Activated CD4-positive, alpha-beta T cell treated with anti-CD3 and anti-CD28 coated beads, Interleukin-2, amount 50 U/mL, for 48 hours (primary cell): ENCODE measurements at regions not wholly inside any gene's neighbourhood (a gene's known extent, or its start where the extent isn't known, plus 50 kb on each side); places are given as distances from the start of the nearest gene placed in this dataset.

Source experiments
- DNase-seq, 2 experiments: peaks; one replicate each; pipeline ENCODE4 v3.0.0-alpha.2; 2020

DNA sequence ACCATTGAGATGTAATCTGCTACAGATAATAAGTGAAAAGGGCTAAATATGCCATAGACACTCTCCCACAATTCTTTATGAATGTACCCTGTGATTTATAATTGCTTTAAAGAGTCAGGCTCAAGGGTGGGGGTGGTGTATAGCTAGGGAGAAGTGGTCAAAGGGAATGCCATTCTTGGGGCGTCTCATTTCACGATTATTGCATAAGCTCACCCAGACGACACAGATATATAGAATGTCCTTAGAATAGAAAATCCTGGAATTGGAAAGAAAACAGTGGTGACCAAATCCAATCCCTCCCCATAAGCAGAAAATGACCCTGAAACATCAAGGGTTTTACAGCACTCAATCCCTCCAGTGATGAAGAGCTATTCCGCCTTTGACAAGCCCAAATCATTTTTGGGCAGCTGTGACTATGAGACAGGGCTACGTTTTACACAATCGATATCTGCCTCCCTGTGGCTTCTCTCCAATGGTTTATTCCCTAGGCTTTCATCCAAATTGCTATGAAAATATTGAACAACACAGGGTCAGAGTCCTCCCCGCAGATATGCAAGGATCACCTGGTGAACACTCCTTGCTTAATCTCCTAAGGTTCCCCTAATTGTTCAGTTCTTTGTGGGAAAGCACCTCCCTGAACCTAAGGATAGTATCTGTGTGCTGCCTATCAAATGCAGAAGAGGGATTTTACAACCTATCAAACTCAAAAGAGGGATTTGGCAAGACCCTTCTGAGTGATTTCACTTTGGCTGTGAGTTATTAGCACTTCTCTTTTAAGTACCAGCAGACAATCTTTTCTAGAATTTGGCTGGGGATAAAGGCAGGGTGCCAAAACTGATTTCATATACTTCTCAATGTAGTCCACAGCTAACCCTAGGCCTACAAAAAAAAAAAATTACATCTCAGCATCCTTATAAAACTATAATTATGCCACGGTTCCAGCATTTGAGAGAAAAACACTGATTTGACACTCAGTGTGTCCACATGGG, 144.9 kb upstream of the CDH6 start:
- no peak for DNase-seq

DNA sequence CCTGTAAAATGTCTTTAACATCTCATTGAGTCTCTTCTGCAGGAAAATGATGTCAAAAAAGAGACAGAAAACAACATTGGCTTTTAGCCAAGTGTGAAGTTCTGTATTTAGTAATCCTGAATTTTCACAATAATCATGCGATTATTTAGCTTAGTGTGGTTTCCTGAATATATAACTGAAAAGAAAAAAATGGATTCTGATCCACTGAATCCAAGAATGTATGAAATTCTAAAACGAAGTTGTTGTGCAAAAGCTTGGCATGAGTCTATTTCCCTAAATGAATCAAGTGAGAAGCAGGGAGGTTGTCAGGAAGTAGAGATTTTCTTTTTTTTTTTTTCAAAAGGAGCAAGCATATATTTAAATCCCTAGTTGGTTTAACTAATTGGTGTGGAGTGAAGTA, 145.9 kb upstream of the CDH6 start:
- DNase-seq: no peak

DNA sequence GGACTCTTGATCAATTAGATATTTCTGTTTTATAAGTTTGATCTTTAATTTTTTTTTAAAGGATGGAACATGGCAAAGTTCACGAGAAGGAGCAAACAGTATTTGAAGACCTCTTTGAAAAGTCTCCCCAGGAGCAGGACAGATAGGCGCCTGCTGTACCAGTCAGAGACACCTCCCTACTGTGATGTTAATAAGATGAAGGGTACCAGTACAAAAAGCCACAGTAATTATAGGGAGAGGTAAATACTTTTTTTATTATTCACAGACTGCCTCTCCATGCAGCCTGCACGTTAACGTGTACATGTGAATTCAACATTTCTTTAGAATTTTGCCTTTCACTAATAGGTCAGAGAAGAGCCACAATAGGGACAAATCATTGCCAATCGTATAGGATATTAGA, 146.5 kb upstream of the CDH6 start:
- DNase-seq: no peak

DNA sequence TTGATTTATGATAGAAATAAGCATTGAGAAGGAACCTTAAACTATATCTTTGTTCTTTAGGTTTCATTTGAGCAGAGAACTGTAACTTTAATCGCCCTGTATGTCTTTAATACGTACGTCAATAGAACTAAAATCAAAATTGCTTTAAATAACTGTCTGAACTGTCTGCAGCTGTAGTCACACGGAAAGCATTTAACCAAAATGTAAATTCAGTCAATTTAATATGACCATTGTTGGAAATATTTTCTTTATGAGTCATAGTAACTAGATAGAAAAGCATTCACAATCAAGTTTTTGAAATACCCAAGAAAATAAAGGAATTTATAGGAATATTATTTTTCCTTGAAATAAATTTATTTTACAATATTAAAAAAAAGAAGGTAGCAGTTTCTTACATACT, 157.1 kb upstream of the CDH6 start:
- no peak for DNase-seq

DNA sequence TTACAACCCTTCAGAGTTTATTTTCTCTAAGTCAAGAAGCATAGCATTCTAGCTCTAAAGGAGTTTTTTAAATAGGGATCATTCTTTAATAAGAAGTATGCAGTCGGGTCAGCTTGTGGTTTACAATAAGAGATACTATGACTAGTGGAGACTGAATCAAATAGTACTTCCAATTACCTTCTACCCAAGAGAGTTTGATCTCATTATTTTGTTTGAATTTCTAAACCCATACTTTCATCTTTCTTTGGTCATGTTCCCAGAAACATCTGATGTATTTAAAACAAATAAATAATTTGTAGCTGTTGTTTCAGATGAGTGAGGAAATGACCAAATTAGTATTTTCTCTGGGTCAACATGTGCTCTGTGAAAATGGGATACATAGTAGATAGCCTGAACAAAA, 160.2 kb upstream of the CDH6 start:
- DNase-seq: no peak

DNA sequence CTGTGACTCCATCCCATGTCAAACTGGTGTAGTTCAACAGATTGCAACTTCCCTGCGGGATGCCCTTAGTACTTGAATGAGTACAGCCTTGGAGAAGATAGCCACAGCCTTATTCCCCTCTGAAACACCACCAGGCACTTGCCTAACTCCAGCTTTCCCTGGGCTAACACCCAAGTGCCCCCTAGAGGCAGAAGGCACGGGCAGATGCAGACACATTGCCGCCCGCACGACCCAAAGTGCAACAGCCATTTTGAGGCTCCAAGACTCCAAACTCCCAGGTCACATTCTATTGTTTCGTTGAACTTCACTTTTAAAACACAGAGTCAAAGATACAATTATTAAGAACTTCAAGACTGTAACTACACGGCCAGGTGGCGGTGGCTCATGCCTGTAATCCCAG, 163.6 kb upstream of the CDH6 start:
- DNase-seq: no peak

DNA sequence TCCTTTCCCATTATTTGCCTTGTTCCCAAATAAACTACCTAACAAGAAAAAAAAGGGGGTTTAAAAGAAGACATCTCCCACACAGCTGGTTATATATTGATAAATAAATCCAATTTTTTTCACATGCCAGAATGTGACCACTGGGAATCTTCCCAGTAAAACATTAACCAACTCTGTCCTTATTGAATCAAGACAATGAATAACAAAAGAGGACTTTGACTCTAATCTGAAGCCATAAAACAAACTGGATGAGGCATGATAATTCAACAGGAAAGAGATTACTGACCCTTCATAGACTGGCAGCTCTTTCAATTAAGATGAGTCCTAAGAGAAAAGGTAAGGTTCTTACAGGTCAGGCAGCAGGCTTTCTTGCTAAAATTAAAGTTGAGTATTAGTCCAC, 165.8 kb upstream of the CDH6 start:
- no peak for DNase-seq

DNA sequence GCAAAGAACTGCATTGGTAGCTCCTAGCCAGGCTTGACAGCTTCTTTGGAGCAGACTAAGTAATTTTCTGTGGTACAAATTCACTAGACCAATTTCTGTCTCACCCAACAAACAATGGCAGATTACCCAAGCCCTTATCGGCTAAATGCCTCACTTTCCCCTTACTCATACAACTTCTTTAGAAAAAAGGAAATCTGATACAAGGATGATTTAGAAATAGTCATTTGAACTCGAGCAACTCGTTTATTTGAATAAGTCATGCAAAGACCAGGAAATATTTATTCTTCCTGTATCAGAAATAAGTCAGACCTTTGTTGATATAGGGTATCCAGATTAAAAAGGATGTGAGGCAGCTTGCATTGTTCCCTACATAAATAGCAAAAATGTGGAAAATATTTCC, 170.4 kb upstream of the CDH6 start:
- DNase-seq: no peak

DNA sequence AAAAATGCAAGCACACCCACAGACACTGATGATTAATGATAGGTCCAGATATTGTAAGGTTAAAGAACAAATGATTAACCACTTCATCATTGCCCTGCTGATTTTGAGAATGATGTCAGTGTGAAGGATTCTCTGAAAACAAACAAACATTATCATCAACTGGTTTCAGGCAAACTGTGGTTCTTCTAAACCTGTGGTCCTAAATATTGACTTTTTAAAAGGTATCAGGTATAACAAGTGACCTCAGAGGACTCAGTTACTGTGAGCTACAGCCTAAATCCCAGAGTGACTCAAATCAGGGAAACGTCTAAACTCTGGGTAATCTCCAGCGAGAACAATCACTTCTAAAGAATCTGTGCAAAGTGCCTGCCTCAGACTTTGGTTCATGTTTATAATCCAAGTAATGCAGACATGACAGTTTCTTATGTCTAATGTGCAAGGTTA, 172.3 kb upstream of the CDH6 start:
- DNase-seq: no peak

DNA sequence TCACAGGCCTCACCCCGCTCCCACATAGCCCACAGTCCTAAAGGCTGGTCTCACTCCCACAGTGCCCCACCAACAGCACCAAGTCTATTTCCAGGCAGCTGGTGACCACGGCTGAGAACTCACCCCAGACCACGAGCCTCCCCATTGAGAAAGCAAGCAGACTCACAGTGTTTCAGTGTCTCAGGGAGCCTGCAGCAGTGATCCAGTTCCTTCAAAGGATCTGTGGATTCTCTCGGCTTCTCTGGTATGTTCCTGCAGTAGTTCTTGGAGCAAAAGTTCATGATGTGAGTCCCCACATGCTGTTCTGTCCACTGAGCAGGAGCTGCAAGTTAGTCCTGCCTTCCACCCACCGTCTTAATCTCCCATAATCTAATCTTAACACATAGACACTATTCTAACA, 185.3 kb upstream of the CDH6 start:
- DNase-seq: no peak

DNA sequence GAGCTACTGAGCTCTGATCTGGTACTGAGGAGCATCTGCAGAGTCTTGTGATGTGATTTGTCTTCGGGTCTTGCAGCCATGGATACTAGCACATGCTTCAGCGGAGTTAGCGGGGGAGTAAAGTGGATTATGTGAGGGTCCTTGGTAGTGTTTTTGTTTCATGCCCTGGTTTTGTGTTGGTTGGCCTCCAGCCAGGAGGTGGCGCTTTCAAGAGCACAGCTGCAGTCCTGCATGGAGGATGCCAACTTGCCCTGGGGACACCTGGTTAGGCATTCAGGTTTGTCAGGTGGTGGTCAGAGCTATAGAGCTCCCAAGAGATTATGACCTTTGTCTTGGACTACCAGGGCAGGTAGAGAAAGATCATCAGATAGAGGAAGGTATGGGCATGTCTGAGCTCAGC, 185.8 kb upstream of the CDH6 start:
- DNase-seq: no peak

DNA sequence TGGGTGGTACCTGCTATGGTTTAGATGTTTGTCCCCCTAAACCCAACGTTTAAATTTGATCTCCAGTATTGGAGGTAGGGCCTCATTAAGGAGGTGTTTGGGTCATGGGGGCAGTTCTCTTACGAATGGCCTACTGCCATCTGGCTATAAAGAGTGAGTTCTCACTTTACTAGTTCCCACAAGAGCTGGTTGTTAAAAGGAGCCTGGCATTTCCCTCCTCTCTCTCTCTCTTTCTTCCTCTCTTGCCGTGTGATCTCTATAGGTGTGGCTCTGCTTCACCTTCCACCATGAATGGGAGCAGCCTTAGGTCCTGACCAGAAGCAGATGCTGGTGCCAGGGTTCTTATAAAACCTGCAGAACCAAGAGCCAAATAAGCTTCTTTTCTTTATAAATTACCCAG, 193.2 kb upstream of the CDH6 start:
- DNase-seq: no peak

DNA sequence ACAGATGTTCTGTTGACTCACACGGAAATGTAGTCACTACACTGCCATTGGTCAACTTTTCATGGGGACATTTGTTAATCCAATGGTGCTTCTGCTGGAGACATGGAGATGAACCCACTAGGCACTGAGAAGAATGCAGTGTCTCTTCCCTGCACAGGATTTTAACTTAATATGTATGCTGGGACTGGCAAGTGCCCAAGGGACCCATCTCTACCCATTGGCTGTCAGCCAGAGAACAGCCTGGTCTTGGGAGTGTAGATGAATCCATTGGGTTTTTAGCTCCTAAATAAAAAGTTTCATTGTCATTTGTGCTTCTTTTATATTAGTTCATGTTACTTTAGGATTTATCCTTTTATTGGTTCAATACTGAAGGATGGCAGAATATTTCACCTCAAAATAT, 195.8 kb upstream of the CDH6 start:
- no peak for DNase-seq

DNA sequence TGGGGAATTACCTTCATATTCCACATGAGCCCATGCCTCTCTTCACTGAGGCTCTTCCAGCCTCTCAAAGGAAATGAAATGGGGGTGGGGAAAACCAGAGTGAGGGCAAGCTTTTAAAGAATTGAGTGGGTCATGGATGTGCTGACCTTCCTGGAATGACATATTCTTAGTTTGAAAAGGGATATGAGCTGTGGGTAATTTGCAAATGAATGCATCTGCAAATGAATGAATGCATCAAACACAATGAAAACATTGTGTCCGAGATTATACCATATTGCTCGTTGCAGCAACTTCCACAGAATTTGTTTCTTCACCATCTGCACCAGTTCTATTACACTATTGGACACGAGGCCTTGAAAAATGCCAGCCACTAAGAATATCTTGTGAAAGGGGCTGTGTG, 198.6 kb upstream of the CDH6 start:
- DNase-seq: no peak

DNA sequence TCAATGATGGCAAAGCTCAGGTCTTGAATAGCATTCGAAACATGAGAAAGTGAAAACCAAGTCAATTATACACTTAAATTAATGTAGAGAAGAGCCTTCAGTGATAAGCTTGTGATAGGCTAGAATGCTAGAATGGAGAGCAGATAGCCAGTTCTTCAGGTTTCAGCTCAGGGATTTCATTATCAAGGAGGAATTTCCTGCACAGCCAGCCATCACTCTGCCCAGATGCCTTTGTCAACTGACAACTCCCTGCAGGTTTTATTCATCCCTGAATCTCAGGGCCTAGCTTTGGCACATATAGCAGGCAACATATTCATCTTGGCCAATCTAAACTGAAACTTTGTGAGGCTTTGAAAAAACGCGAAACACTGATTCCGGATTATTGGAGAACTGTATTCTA, 199.3 kb upstream of the CDH6 start:
- DNase-seq: no peak

DNA sequence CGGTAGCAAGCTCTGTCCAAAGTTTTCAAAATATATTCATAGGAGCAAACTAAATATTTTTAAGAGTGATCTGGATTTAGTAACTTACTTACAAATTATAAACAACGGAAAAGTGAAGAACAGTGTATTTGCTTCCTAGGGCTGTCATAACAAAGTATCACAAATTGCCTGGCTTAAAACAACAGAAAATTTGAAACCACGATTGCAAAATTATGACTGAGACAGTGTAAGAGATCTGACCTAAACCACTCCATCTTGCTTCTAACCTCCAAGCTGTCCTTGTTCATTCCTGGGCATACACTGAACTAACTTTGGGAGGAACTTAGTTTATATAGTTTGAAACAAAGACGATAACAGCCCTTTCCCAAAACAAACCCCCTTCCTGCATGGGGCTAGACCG, 202.0 kb upstream of the CDH6 start:
- DNase-seq: no peak

DNA sequence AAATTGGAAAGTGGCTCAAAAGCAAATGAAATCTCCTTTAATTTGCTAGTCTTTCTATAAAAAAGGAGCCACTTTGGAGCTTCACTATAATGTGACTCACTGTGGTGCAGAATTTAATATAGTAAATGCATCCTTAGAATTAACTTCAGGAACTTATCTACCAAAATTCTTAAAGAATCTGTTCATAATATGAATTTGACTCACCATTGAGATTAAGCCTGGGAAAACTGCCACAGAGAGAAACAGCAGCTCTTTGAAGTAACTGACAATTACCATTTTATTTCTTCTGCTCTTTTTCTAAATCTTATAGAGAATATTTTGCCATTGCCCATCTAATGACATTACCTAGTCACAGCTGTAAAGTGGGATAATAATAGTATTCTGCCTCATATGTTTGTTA, 211.9 kb upstream of the CDH6 start:
- DNase-seq: no peak

DNA sequence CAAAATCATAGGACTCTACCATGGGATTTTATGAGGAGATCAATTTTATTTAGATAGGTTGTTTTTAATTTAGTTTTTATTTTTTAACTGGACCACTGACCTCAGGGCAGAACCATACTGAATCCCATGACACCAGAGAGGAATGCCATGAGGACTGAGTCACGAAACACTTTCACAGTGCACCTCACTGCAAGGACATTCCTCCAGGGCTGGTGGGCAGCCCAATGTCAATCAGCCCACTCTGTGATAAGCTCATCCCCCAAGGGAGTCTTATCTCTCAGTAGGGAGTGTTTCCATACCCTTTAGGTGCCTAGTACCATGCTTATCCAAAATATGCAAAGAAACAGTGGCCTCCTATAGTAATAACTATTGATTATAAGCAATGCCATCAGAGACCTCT, 224.5 kb upstream of the CDH6 start:
- DNase-seq: no peak

DNA sequence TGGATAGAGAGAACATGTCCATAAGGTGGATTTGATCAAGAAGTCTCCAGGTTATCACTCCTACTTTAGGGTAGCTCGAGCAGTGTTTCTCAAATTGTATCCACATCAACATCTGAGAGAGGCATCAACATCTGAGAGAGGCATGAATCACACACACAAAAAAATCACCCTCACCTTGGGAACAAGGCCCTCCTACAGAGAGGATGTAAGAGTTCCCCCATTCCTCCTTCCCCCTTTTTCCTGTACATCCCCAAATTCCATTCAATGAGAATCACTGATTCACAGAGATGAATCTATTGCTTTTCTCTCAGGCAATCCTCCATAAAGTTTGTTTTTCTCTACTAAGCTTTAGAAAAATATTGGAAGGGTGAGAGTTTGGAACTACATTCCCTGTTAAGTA, 233.4 kb upstream of the CDH6 start:
- no peak for DNase-seq

DNA sequence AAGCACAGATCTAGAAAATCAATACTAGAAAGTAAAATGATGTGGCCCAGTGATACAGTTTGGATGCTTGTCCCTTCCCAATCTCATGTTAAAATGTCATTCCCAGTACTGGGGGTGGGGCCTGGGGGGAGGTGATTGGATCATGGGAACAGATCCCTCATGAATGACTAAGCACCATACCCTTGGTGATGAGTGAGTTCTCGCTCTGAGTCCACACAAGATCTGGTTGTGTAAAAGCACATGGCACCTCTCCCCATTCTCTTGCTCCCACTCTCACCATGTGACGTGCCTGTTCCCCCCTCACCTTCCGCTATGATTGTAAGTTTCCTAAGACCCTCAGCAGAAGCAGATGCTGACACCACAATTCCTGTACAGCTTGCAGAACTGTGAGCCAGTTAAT, 234.2 kb upstream of the CDH6 start:
- DNase-seq: no peak

DNA sequence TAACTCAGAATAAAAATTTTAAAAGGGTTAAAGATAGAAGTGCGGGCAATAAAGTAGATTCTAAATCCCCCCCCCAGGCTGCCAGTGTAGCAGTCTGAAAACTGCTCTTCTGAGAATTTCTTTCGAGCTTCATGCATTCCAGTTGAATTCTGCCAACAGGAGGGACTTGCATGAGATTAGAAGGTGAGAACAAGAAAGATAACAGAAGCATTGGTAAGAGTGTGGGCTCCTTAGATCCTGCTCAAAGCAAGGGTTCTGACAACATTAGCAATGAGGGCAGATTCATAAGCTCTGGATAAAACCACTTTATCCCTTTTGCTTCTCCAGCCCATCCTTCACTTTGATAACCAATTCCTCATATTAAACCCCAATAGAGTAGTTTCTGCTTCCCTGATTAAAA, 235.9 kb upstream of the CDH6 start:
- no peak for DNase-seq

DNA sequence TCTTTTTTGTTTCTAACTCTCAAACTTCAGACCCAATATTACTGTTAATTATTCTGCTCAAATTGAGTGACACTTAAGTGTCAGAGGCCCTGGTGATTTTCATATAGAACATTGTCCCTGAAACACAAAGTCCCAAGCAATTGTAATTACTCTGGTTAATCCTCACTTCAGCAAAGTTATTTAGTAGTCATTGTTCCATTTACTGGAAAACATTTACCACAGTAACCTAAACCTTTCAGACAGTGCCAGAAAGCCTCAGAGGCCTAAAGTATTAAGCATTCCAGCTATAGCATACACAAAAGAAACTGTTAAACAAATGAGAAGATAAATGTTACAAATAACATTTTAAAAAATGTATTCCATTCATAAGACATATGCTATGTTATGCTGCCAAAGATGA, 237.2 kb upstream of the CDH6 start:
- DNase-seq: no peak

DNA sequence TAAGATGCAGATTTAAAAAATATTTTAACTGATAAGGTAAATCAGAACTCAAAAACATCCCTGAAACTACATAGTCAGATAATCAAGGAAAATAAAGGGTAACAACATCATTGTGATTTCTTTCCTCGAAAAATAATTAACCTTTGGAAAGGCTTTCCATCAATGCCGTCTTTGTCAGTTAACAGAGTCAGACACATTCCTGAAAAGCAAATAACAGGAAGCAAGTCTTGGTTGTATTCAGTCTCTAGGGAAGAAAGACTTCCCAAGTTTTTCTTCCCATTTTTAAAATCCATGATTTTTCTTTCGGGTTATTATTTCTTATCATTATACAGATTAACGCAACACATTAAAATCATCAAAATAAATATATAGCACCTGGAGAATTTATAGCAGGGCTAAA, 256.4 kb upstream of the CDH6 start:
- no peak for DNase-seq

DNA sequence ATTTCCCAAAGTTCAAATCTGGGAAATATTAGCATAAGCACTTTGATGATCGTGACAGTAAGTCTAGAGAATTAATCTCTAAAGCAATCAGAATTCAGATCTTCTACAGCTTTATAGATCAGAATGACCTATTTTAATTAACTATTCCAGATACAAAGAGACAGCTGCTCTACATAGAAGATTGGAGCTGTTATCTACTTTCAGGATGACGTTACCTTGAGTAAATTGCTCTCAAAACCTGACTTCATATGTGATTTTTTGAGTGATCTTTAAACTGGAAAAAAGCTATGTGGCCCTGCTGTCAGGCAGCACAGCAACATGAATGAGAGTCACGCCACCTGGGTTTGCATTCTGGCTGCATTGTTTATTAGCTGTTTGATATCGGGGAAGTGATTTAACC, 259.9 kb upstream of the CDH6 start:
- DNase-seq: no peak
